ENCODE measurements at regions not wholly inside any gene's neighbourhood (a gene's known extent, or its start where the extent isn't known, plus 50 kb on each side); places are given as distances from the start of the nearest gene placed in this dataset.

- 80% methylated on average over 1 of the region's 5 CpGs; no CpG with 5 or more reads in 1 of the 2 experiments for WGBS, 2 experiments (ENCODE audit: extremely low coverage in 2 of 2, insufficient read length in 1 of 2)
- Histone ChIP-seq H3K56ac (ENCODE audit: extremely low read depth, insufficient read depth, low read length) (no peak overlapping the region), H3K4me2 (ENCODE audit: low read depth, low read length) (no peak overlapping the region), H4K20me1 (ENCODE audit: insufficient read depth, low read length) (no peaks in the 10 kb centered on the region), H3K9ac (ENCODE audit: low read depth, low read length) (no peak overlapping the region), H3K9me3 (ENCODE audit: control insufficient read depth, insufficient read depth, low read length) (no peaks in the 10 kb centered on the region), H3K23ac (ENCODE audit: low read depth, low read length) (0 out of 2 replicates have a peak overlapping the region, but pooled peaks have one; percentile 24), H2BK5ac (ENCODE audit: low read depth, low read length, poor library complexity, severe bottlenecking) (no peak overlapping the region), H3K27ac (ENCODE audit: insufficient read depth, low read length) (no peak overlapping the region), H3K9me1 (ENCODE audit: insufficient read depth, low read length) (peaks cover 4% of the 10 kb centered on the region; the same call in 1 of the 2 replicates), H4K5ac (ENCODE audit: low read depth, low read length) (no peak overlapping the region), H3K36me3 (ENCODE audit: control insufficient read depth, insufficient read depth, low read length) (no peaks in the 10 kb centered on the region), H3K18ac (ENCODE audit: low read depth, low read length) (no peak overlapping the region), H2AK9ac (replicated peaks; ENCODE audit: low read depth, low read length, poor library complexity) (no peak overlapping the region), H4K91ac (ENCODE audit: insufficient read depth, low read depth, low read length) (peak overlapping the region; percentile 42; the same call in 1 of the 2 replicates), H3K14ac (replicated peaks; ENCODE audit: low read depth, low read length) (no peak overlapping the region), H2BK15ac (ENCODE audit: low read depth, low read length) (peak overlapping the region; percentile 58; the same call in 1 of the 3 replicates), H2AFZ (replicated peaks; ENCODE audit: low read length, poor library complexity) (peak overlapping the region; percentile 35), H2BK120ac (ENCODE audit: low read depth, low read length) (peak overlapping the region; percentile 64), H3K79me1 (ENCODE audit: low read depth in 1 of 2, low read length in 2 of 2) (no peaks in the 10 kb centered on the region), H3K4me1 (ENCODE audit: control insufficient read depth, insufficient read depth, low read length) (peaks cover 11% of the 10 kb centered on the region), H4K8ac (ENCODE audit: low read depth in 2 of 2, low read length in 2 of 2) (no peak overlapping the region), H3K4me3 (ENCODE audit: insufficient read depth, low read depth, low read length) (no peak overlapping the region), H2BK20ac (ENCODE audit: low read depth, low read length) (peak overlapping the region; percentile 71), H3K4ac (ENCODE audit: low read depth, low read length) (peak overlapping the region; percentile 49), H3K27me3 (ENCODE audit: control insufficient read depth, insufficient read depth, low read length) (no peaks in the 10 kb centered on the region), H2AK5ac (ENCODE audit: low read depth, low read length) (peak overlapping the region; percentile 58; the same call in 1 of the 2 replicates)
- TF ChIP-seq CHD1 (IDR thresholded peaks at IDR 0.05; ENCODE audit: low read depth, low read length) (no peak), NFE2L2 (IDR thresholded peaks at IDR 0.05; ENCODE audit: low read depth, low read length) (no peak), USF2 (IDR thresholded peaks at IDR 0.05; ENCODE audit: low read depth, low read length) (no peak), RCOR1 (IDR thresholded peaks at IDR 0.05; ENCODE audit: insufficient replicate concordance, low read length) (no peak), MAFK (IDR thresholded peaks at IDR 0.05; ENCODE audit: low read depth, low read length) (no peak), ELK1 (IDR thresholded peaks at IDR 0.05; ENCODE audit: borderline replicate concordance, low read depth, low read length) (no peak), CEBPB (IDR thresholded peaks at IDR 0.05; ENCODE audit: low read depth, low read length) (no peak), BHLHE40 (IDR thresholded peaks at IDR 0.05; ENCODE audit: low read depth, low read length) (no peak), SMC3 (IDR thresholded peaks at IDR 0.05; ENCODE audit: low read depth, low read length) (no peak), MXI1 (IDR thresholded peaks at IDR 0.05; ENCODE audit: borderline replicate concordance, low read depth, low read length) (no peak), RFX5 (IDR thresholded peaks at IDR 0.05; ENCODE audit: low read depth, low read length) (no peak), MAZ (IDR thresholded peaks at IDR 0.05; ENCODE audit: borderline replicate concordance, low read depth, low read length) (no peak), FOS (IDR thresholded peaks at IDR 0.05; ENCODE audit: low read depth, low read length) (no peak), RAD21 (IDR thresholded peaks at IDR 0.05; ENCODE audit: low read length) (no peak), POLR2A (IDR thresholded peaks at IDR 0.05; ENCODE audit: low read depth, low read length) (no peak), CTCF (conservative IDR thresholded peaks at IDR 0.05; ENCODE audit: low read depth, low read length) (no peak)
- CTCF ChIA-PET: no interaction called here
- intact Hi-C loops (cut with micrococcal nuclease): no loop called here
- POLR2A ChIA-PET (ENCODE audit: unreplicated experiment): no interaction called here
- no TSS peak for BruUV-seq (replicated peaks)
- dilution Hi-C loops (cut with HindIII; ENCODE audit: low sequenced_read_pairs, unreplicated experiment): no loop called here
- ATAC-seq (ENCODE audit: low read depth) (no peak), DNase-seq (no peak)
- in situ Hi-C loops (cut with MboI; ENCODE audit: low sequenced_read_pairs): no loop called here
Measured at GRCh38 chr7:46207931-46208634, 287.0 kb upstream of the IGFBP3 start.

Data from IMR-90 (cell line).